ENCODE measurements at regions not wholly inside any gene's neighbourhood (a gene's known extent, or its start where the extent isn't known, plus 50 kb on each side); places are given as distances from the start of the nearest gene placed in this dataset.

DNA sequence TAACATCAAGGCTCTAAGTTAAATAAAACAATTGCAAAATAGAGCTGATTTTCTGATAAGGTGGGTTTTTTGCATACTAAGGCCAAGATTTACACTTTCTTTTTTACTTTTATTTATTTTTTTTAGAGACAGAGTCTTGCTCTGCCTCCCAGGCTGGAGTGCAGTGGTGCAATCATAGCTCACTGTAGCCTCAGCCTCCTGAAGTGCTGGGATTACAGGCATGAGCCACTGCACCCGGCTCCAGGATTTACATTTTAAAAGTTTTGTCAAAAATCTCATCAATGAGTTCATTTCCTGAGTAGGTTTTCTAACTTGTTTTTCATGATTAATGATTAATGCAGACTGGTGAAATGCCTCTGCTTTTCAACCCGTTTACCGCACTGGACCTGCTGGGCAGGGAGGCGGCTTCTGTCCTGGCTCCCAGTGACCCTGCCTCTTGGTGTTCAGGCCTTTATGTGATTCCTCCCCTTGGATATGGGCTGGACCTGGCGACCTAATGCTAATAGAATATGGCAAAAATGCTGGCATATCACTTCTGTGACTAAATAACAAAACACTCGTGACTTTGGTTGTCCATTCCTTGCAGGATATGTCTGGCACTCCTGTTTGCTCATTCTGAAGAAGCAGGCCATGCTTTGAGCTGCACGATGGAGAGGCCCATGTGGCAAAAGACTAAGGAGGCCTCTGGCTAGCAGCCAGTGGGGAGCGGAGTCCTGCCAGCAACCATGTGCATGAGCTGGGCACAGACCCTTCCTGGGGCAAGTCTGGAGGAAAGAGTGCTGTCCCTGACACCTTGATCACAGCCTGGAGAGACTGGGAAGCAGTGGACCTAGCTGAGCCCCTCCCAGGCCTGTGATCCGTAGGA is 72.2 kb upstream of the PTCH1 start:
- Histone ChIP-seq H3K4me1 (ENCODE audit: control insufficient read depth, insufficient read depth, low read length) (peaks cover 2% of the 10 kb centered on the region; the same call in 1 of the 2 replicates), H3K9me3 (ENCODE audit: control insufficient read depth, insufficient read depth, low read depth, low read length) (no peaks in the 10 kb centered on the region), H3K36me3 (ENCODE audit: control insufficient read depth in 2 of 2, insufficient read depth in 1 of 2, low read length in 2 of 2) (no peaks in the 10 kb centered on the region), H3K27ac (ENCODE audit: extremely low read depth, low read depth, low read length) (no peak overlapping the region), H3K4me3 (ENCODE audit: low read depth, low read length) (no peak overlapping the region)
- POLR2A ChIA-PET, result no interaction called here
- CTCF ChIA-PET, result interaction anchor here (0.8 kb wide), 1 partner anchor 70 kb away, joined by 3 read pairs; no protein-coding TSS in a partner anchor
- TF ChIP-seq ZNF701 (tag by site-specific recombination; IDR thresholded peaks at IDR 0.05), result no peak
- TF ChIP-seq, protein P1, sequence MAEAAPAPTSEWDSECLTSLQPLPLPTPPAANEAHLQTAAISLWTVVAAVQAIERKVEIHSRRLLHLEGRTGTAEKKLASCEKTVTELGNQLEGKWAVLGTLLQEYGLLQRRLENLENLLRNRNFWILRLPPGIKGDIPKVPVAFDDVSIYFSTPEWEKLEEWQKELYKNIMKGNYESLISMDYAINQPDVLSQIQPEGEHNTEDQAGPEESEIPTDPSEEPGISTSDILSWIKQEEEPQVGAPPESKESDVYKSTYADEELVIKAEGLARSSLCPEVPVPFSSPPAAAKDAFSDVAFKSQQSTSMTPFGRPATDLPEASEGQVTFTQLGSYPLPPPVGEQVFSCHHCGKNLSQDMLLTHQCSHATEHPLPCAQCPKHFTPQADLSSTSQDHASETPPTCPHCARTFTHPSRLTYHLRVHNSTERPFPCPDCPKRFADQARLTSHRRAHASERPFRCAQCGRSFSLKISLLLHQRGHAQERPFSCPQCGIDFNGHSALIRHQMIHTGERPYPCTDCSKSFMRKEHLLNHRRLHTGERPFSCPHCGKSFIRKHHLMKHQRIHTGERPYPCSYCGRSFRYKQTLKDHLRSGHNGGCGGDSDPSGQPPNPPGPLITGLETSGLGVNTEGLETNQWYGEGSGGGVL (tag by site-specific recombination; IDR thresholded peaks at IDR 0.05), result no peak
- TF ChIP-seq ZNF513 (tag by site-specific recombination; IDR thresholded peaks at IDR 0.05), result no peak
- TF ChIP-seq, protein P2, sequence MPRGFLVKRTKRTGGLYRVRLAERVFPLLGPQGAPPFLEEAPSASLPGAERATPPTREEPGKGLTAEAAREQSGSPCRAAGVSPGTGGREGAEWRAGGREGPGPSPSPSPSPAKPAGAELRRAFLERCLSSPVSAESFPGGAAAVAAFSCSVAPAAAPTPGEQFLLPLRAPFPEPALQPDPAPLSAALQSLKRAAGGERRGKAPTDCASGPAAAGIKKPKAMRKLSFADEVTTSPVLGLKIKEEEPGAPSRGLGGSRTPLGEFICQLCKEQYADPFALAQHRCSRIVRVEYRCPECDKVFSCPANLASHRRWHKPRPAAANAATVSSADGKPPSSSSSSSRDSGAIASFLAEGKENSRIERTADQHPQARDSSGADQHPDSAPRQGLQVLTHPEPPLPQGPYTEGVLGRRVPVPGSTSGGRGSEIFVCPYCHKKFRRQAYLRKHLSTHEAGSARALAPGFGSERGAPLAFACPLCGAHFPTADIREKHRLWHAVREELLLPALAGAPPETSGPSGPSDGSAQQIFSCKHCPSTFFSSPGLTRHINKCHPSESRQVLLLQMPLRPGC (tag by site-specific recombination; IDR thresholded peaks at IDR 0.05), result no peak
- no peak for TF ChIP-seq ZNF624 (tag by site-specific recombination; IDR thresholded peaks at IDR 0.05)
- no peak for TF ChIP-seq ZNF707 (tag by site-specific recombination; IDR thresholded peaks at IDR 0.05)
- TF ChIP-seq ZNF488 (tag by site-specific recombination; IDR thresholded peaks at IDR 0.05), result no peak
- no peak for TF ChIP-seq ZNF239 (tag by site-specific recombination; IDR thresholded peaks at IDR 0.05)
- no peak for TF ChIP-seq ZIC2 (tag by site-specific recombination; IDR thresholded peaks at IDR 0.05)
- TF ChIP-seq ZNF530 (tag by site-specific recombination; IDR thresholded peaks at IDR 0.05; ENCODE audit: low read depth), result no peak
- no peak for TF ChIP-seq ZNF510 (tag by site-specific recombination; IDR thresholded peaks at IDR 0.05; ENCODE audit: insufficient replicate concordance)
- no peak for TF ChIP-seq ZNF76 (tag by site-specific recombination; IDR thresholded peaks at IDR 0.05; ENCODE audit: borderline replicate concordance, low read depth)

- ChIA-PET POLR2A (no interaction called here), CTCF (interaction anchor here (0.7 kb wide), 1 partner anchor 21 kb away, joined by 3 read pairs; no protein-coding TSS in a partner anchor)
- peaks cover 2% of the 10 kb centered on the region; the same call in 1 of the 2 replicates for H3K4me1 ChIP-seq (ENCODE audit: control insufficient read depth, insufficient read depth, low read length)
- H3K27ac ChIP-seq (ENCODE audit: extremely low read depth, low read depth, low read length), result no peak overlapping the region
- H3K4me3 ChIP-seq (ENCODE audit: low read depth, low read length), result no peak overlapping the region
- no peaks in the 10 kb centered on the region for H3K36me3 ChIP-seq (ENCODE audit: control insufficient read depth in 2 of 2, insufficient read depth in 1 of 2, low read length in 2 of 2)
- H3K9me3 ChIP-seq (ENCODE audit: control insufficient read depth, insufficient read depth, low read depth, low read length), result no peaks in the 10 kb centered on the region
- no peak for TF ChIP-seq KLF10 (tag by site-specific recombination; IDR thresholded peaks at IDR 0.05)
- no peak for TF ChIP-seq ZNF416 (tag by site-specific recombination; IDR thresholded peaks at IDR 0.05)
- TF ChIP-seq, protein P3, sequence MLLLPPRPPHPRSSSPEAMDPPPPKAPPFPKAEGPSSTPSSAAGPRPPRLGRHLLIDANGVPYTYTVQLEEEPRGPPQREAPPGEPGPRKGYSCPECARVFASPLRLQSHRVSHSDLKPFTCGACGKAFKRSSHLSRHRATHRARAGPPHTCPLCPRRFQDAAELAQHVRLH (tag by site-specific recombination; IDR thresholded peaks at IDR 0.05), result no peak
- TF ChIP-seq ZNF513 (tag by site-specific recombination; IDR thresholded peaks at IDR 0.05), result no peak
- TF ChIP-seq, protein P4, sequence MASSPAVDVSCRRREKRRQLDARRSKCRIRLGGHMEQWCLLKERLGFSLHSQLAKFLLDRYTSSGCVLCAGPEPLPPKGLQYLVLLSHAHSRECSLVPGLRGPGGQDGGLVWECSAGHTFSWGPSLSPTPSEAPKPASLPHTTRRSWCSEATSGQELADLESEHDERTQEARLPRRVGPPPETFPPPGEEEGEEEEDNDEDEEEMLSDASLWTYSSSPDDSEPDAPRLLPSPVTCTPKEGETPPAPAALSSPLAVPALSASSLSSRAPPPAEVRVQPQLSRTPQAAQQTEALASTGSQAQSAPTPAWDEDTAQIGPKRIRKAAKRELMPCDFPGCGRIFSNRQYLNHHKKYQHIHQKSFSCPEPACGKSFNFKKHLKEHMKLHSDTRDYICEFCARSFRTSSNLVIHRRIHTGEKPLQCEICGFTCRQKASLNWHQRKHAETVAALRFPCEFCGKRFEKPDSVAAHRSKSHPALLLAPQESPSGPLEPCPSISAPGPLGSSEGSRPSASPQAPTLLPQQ (tag by site-specific recombination; IDR thresholded peaks at IDR 0.05), result no peak
- TF ChIP-seq ZSCAN5A (tag by site-specific recombination; IDR thresholded peaks at IDR 0.05), result no peak
- no peak for TF ChIP-seq OVOL3 (tag by site-specific recombination; IDR thresholded peaks at IDR 0.05)
- no peak for TF ChIP-seq ZNF426 (tag by site-specific recombination; IDR thresholded peaks at IDR 0.05)
- TF ChIP-seq YY1 (tag by site-specific recombination; IDR thresholded peaks at IDR 0.05), result no peak
Measured at GRCh38 chr9:95587021-95587964, 70.5 kb upstream of the PTCH1 start.
